ENCODE measurements at regions not wholly inside any gene's neighbourhood (a gene's known extent, or its start where the extent isn't known, plus 50 kb on each side); places are given as distances from the start of the nearest gene placed in this dataset.

GRCh38 chr4:4772534-4772933, 86.9 kb upstream of the MSX1 start:
- TF ChIP-seq CTCF (IDR thresholded peaks at IDR 0.05 in 8 of 11, conservative IDR thresholded peaks at IDR 0.05 in 3 of 11), result no peak
- no peak for TF ChIP-seq POLR2AphosphoS5 (IDR thresholded peaks at IDR 0.05)

All from spleen (tissue), 7 donors.